Suprapubic skin (tissue), 4 donors: ENCODE measurements at regions not wholly inside any gene's neighbourhood (a gene's known extent, or its start where the extent isn't known, plus 50 kb on each side); places are given as distances from the start of the nearest gene placed in this dataset.

Experiments used
- EP300 ChIP-seq: sonication (generic); formaldehyde crosslinking; IDR thresholded peaks from one replicate; pipeline ENCODE4 v1.6.1; 2017; ENCODE audit warnings: antibody characterized with exemption
- POLR2A ChIP-seq, 2 donors: fragments of 450-650 bp; IDR thresholded peaks; one replicate each; pipeline ENCODE4 v1.6.1; 2017; ENCODE audit warnings: antibody characterized with exemption in 2 of 2, mild to moderate bottlenecking in 2 of 2, moderate library complexity in 2 of 2
- POLR2AphosphoS5 ChIP-seq, 3 donors: sonication (generic); formaldehyde crosslinking; IDR thresholded peaks; one replicate each; pipeline ENCODE4 v1.6.1; 2017; ENCODE audit warnings: antibody characterized with exemption in 3 of 3
- TF ChIP-seq, protein P1 (sequence below), 2 donors: fragments of 200-600 bp in 1 of 2; fragments of 450-650 bp in 1 of 2; sonication (generic) in 1 of 2; IDR thresholded peaks; one replicate each; pipeline ENCODE4 v1.5.1; 2016 to 2019; ENCODE audit warnings: antibody characterized with exemption in 2 of 2, mild to moderate bottlenecking in 1 of 2, moderate library complexity in 1 of 2

DNA sequence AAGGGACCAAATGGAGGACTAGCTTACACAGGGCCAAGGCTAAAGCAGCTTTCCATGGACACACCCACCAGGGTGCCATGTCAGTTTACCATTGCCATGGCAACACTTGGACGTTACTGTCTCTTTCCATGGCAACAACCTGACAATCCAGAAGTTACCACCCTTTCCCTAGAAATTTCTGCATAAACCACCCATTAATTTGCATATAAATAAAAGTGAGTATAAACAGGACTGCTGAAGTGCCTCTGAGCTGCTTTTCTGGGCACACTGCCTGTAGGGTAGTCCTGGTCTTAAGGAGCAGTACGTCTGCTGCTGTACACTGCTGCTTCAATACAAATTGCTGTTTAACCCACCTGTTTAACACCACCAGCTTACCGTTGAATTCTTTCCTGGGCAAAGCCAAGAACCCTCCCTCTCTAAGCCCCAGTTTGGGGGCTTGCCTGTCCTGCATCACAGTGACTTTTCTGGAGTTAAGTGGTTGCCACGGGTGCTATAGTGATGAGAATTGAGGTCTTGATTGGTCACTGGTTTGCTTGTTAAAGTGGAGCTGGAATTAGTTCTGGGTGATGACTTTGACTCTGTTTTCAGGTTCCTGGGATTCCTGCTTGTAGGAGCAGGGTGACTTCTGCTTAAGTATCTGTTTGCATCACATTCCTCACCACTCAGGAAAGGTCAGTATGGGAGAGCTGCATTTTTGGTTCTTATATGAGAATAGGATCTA is 83.2 kb downstream of the CLDN17 start:
- TF ChIP-seq EP300 (no peak), POLR2A (IDR thresholded peaks at IDR 0.05) (no peak), POLR2AphosphoS5 (IDR thresholded peaks at IDR 0.05) (no peak)
- TF ChIP-seq, protein P1, sequence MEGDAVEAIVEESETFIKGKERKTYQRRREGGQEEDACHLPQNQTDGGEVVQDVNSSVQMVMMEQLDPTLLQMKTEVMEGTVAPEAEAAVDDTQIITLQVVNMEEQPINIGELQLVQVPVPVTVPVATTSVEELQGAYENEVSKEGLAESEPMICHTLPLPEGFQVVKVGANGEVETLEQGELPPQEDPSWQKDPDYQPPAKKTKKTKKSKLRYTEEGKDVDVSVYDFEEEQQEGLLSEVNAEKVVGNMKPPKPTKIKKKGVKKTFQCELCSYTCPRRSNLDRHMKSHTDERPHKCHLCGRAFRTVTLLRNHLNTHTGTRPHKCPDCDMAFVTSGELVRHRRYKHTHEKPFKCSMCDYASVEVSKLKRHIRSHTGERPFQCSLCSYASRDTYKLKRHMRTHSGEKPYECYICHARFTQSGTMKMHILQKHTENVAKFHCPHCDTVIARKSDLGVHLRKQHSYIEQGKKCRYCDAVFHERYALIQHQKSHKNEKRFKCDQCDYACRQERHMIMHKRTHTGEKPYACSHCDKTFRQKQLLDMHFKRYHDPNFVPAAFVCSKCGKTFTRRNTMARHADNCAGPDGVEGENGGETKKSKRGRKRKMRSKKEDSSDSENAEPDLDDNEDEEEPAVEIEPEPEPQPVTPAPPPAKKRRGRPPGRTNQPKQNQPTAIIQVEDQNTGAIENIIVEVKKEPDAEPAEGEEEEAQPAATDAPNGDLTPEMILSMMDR (IDR thresholded peaks at IDR 0.05), result no peak
